HG03045 (cell line): ENCODE measurements at regions not wholly inside any gene's neighbourhood (a gene's known extent, or its start where the extent isn't known, plus 50 kb on each side); places are given as distances from the start of the nearest gene placed in this dataset.

Experiments used
- ATAC-seq: cut with Tn5 transposase; IDR thresholded peaks from one replicate; pipeline ENCODE4 v1.9.1; 2021; ENCODE audit warnings: mild to moderate bottlenecking, moderate library complexity; ENCODE audit not compliant: unreplicated experiment

DNA sequence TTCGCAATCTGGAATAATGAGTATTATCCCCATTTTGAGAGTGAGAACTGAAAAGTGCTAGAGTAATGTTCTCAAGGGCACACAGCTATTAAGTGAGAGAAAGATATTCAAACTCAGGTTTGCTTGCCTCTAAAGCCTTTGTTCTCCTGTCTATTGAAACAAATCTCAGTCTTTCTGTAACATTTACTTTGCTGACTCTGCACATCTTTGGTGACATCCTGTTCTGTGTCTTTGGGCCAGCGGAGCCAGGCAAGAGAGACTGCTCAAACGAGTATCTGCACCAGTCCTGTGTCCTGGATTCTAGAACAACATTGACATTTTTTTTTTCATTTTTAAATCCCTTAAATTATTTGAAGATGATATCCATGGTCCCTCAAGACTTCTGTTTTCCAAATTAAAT is 1539.2 kb upstream of the PIK3C3 start:
- ATAC-seq, result no peak

- no peak for ATAC-seq
These were observed 1539.8 kb upstream of the PIK3C3 start for GRCh38 chr18:40415176-40415791.

GRCh38 chr18:40414155-40414754 is 1540.8 kb upstream of the PIK3C3 start:
- no peak for ATAC-seq

GRCh38 chr18:40413160-40413559 is 1541.9 kb upstream of the PIK3C3 start:
- ATAC-seq, result no peak

- no peak for ATAC-seq
These were observed 1542.6 kb upstream of the PIK3C3 start for GRCh38 chr18:40412410-40412809.

DNA sequence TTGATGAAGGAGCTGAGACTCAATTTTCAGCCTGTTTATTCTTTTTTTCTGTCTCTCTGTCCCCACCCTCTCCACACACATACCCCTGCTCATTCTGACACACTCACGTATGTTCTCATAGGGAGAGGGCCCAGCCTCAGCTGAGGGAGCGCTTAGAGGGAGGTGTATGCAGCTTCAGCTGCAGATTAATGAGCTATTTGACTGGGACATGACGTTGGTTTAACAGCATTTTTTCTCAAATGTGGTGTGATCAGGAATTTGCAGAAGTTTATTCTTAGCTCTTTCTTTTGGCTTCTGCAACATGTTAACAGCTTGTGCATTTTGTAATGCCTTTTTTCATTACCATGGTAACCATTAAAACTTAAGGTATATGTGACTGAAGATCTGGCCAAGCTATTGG is 1547.1 kb upstream of the PIK3C3 start:
- no peak for ATAC-seq

DNA sequence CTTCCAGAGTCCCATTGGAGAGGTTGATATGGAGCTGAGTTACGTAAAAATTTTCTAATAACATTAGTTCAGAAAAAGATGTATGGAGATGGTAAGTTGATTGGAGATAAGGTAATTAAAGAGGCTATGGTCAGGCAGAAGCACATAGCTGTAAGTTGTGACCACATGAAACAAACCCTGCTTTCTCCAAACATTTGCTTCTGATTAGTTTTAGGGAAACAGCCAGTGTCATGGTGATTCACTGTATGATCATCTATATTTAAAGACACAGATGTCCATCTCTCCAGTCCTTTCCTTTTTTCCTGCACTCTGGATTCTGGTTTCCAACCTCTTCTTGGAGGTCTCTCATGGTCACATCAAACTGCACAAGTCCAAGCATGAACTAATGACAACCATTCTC is 1550.8 kb upstream of the PIK3C3 start:
- ATAC-seq, result no peak

DNA sequence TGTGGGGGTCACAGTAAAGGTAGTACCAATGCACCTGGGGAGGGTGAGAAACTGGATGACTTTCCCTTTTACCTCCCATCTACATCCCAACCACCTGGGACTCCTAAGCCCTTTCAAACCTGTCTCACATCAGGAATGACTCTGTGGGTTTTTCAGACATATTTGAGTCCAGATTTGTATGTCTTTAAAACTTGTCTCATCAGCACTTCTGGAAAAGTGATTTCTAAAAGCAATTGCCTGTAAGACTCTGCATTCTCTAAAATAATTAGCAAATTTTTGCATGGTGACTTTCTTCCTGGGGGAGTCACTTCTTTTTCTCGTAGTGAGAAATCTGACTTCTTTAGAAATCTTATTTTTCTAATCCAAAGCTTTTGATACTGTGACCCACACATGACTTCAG is 1553.0 kb upstream of the PIK3C3 start:
- no peak for ATAC-seq

DNA sequence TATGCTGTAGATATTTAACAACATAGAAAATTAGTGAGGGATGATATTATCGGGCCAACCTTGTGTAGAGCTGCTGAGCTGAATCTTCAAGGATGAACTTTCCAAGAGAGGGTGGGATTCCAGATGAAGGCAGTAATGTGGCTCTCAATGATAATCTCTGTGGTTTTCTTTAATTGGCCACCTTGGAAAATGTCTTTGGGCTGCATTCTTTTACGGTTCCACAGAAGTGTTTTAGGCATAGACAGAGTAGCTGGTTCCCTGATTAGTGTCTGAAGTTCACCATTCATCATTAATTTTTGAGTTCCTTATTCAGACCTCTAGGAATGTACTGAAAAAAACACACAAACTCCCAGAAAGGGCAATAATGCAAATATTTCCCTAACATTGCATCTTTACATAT is 1566.9 kb upstream of the PIK3C3 start:
- ATAC-seq, result no peak

- no peak for ATAC-seq
These were observed 1567.8 kb upstream of the PIK3C3 start for GRCh38 chr18:40387130-40387787.

GRCh38 chr18:40382197-40382596 is 1572.8 kb upstream of the PIK3C3 start:
- no peak for ATAC-seq

DNA sequence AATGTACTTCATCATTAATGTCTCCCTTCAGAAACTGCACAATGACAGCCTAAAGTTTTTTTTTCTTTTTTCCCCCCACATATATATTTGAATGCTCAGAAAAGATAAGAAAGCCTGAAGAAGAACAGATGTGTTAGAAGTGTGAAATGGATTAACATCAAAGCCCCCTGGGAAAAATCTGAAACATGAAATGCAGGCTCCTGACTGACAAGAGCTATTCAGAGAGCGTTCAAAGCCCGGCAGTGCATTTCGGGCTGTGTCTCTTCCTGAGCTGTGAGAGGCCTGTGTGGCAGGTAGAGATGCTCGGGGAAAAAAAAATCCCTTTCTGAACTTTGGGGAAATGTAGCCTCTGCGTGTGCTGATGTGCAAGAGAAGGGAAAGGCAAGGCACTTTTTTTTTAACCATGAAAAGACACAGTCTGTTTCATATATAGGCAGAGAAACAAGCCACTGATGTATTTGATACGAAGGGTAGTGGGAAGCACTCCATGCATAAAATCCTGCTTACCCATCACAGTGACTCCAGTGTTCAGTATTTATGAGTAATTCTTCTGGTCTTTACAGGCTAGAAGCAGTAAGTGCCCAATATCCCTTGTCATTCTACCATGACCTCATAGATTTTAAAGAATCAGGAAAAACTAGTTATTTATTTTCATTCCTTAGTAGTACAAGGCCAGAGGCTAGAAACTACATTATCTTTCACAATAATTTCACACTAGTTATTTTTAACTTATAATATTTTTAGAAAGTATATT is 1574.2 kb upstream of the PIK3C3 start:
- ATAC-seq, result no peak

DNA sequence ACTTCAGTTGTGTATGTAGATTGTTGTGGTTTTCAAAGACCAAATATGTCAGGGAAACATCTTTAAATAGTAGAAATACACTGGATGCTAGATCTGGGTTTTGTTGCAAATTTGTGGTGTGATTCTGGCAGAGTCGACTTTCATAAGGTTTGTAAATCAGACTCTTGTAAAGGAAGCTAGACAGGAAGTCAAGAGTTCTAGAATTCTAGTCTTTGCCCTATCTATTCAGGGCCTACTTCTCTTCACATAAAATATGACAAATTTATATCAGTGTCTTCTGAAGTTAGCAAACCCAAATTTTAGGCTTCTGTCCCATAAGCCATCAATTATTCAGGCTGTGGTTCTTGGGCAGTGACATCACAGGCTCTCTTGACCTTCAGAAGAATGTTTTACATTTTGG is 1579.2 kb upstream of the PIK3C3 start:
- ATAC-seq, result no peak

DNA sequence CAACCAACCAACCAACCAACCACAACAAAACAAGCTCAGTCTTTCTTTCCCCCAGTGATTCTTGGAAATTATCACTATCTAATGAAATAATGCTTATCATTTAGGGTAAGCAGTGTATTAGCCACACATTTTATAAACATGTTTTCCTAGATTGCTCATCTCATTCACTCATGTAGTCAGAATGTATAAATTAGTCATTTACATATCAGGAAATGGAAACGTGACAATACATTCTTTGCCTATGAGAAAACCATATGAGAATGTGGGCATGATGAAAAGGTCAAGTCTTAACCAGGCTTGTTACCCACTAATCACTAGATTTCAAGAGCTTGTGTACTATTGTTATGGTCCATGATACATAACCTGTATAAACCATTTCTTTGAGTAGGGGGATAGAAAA is 1583.4 kb upstream of the PIK3C3 start:
- ATAC-seq, result no peak

GRCh38 chr18:40367576-40367975 is 1587.5 kb upstream of the PIK3C3 start:
- ATAC-seq, result no peak

DNA sequence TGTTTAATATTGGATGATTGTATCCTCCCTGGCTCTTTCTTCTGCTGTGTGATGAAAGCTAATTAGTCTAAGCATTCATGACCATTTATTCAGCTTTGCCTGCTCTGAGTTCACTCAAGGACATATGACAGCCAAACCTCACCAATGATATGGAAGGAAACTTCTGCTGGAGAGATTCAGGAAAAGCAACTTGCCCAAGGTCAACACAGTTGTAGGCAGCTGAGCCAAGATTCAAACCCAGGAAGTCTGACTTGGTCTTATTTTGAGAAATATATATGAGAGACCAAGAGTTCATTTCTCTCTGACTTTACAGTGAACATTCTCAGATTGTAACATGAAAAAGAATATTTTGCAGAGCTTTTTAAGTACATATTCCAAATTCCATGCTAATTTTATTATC is 1588.5 kb upstream of the PIK3C3 start:
- no peak for ATAC-seq

- no peak for ATAC-seq
These were observed 1589.5 kb upstream of the PIK3C3 start for GRCh38 chr18:40365526-40365925.

GRCh38 chr18:40360558-40360957 is 1594.5 kb upstream of the PIK3C3 start:
- ATAC-seq, result no peak

DNA sequence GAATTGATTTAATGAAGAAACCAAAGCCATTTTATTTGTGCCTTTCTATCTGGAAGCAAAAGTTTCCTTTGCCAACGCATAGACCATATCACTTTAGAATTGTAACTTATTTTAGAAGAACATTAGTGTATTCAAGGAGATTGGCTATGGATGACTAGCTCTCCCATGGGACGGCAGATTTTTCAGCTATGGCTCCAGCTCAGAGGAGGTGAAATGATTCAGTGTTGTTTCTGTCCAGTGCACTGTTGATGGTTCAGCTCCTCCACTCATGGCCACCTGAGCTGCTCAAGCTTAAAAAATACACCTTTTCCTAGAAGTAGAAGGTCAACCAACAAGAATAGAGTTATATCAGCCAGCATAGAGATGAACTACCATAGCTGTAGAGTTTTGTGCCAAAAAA is 1597.5 kb upstream of the PIK3C3 start:
- no peak for ATAC-seq

DNA sequence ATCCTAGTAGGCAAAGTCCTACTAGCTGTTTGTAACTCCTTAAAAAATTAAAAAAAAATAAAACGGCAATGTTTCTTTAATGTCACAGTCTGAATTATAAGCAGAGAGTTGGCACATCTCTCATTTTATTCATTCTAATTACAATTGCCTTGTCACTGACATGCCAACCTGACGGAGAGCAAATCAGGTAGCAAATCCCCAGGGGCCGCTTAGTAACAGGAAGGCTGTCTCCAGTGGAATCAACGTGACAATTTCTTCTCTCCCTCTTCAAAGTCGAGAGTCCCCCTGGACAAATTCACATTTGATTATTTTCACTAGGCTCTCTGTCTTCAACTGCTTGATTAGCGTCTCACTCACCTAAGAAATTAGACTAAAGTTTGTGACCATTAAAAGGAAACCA is 1598.9 kb upstream of the PIK3C3 start:
- no peak for ATAC-seq

GRCh38 chr18:40355726-40356125 is 1599.3 kb upstream of the PIK3C3 start:
- no peak for ATAC-seq

GRCh38 chr18:40348196-40348595 is 1606.8 kb upstream of the PIK3C3 start:
- no peak for ATAC-seq
